H54 (cell line): ENCODE measurements at regions not wholly inside any gene's neighbourhood (a gene's known extent, or its start where the extent isn't known, plus 50 kb on each side); places are given as distances from the start of the nearest gene placed in this dataset.

Experiments
- DNase-seq: peaks from one replicate; pipeline ENCODE4 v3.0.0; 2011; ENCODE audit warnings: low spot score, mixed read lengths; ENCODE audit not compliant: insufficient read length
- FAIRE-seq: peaks from 3 replicates; lab custom pipeline; 2011; peaks lifted over from hg19 to GRCh38; lab: Jason Lieb, UNC
- POLR2A ChIP-seq: IDR thresholded peaks from 2 replicates; pipeline ENCODE4 v1.6.1; 2011; ENCODE audit warnings: low read depth, mild to moderate bottlenecking, low read length

- TF ChIP-seq POLR2A, result no peak
- no peak for DNase-seq
- no peak for FAIRE-seq
Measured at GRCh38 chr6:8578006-8578405, 142.7 kb upstream of the SLC35B3 start.

- DNase-seq (no peak), FAIRE-seq (no peak)
- no peak for TF ChIP-seq POLR2A
Measured at GRCh38 chr6:8574749-8575468, 139.6 kb upstream of the SLC35B3 start.

GRCh38 chr6:8574311-8574710, 139.0 kb upstream of the SLC35B3 start:
- FAIRE-seq, result no peak
- TF ChIP-seq POLR2A, result no peak
- DNase-seq, result no peak

GRCh38 chr6:8570256-8570920, 135.0 kb upstream of the SLC35B3 start:
- TF ChIP-seq POLR2A, result no peak
- no peak for DNase-seq
- FAIRE-seq, result no peak

GRCh38 chr6:8562125-8562524, 126.8 kb upstream of the SLC35B3 start:
- FAIRE-seq, result no peak

GRCh38 chr6:8558953-8559352, 123.6 kb upstream of the SLC35B3 start:
- TF ChIP-seq POLR2A, result no peak
- no peak for FAIRE-seq

More at GRCh38 chr6:8562125-8562524, 126.8 kb upstream of the SLC35B3 start:
- DNase-seq, result no peak
- no peak for TF ChIP-seq POLR2A

GRCh38 chr6:8557014-8557748, 121.8 kb upstream of the SLC35B3 start:
- TF ChIP-seq POLR2A, result no peak
- FAIRE-seq (no peak), DNase-seq (no peak)

More at GRCh38 chr6:8558953-8559352, 123.6 kb upstream of the SLC35B3 start:
- no peak for DNase-seq

- no peak for TF ChIP-seq POLR2A
- DNase-seq, result no peak
- FAIRE-seq, result no peak
Measured at GRCh38 chr6:8556370-8557013, 121.1 kb upstream of the SLC35B3 start.

GRCh38 chr6:8551993-8552392, 116.6 kb upstream of the SLC35B3 start:
- no peak for FAIRE-seq
- no peak for TF ChIP-seq POLR2A
- no peak for DNase-seq

GRCh38 chr6:8551386-8551785, 116.0 kb upstream of the SLC35B3 start:
- TF ChIP-seq POLR2A, result no peak
- no peak for DNase-seq
- FAIRE-seq, result no peak

GRCh38 chr6:8549074-8549790, 113.9 kb upstream of the SLC35B3 start:
- TF ChIP-seq POLR2A, result no peak
- no peak for FAIRE-seq
- DNase-seq, result no peak

- TF ChIP-seq POLR2A, result no peak
- FAIRE-seq, result no peak
- DNase-seq, result no peak
Measured at GRCh38 chr6:8546496-8546895, 111.2 kb upstream of the SLC35B3 start.

- TF ChIP-seq POLR2A, result no peak
- no peak for FAIRE-seq
- DNase-seq, result no peak
Measured at GRCh38 chr6:8545336-8545735, 110.0 kb upstream of the SLC35B3 start.
